Vagina (tissue), 2 donors: ENCODE measurements at regions not wholly inside any gene's neighbourhood (a gene's known extent, or its start where the extent isn't known, plus 50 kb on each side); places are given as distances from the start of the nearest gene placed in this dataset.

Experiments used
- DNase-seq, 2 donors: peaks; one replicate each; pipeline ENCODE4 v3.0.0-alpha.2; 2017; ENCODE audit errors: extremely low spot score in 2 of 2
- H3K27ac ChIP-seq: fragments of 200-600 bp; sonication (generic); one replicate; pipeline ENCODE4 v1.5.1; 2019
- H3K27me3 ChIP-seq: fragments of 200-600 bp; sonication (generic); one replicate; pipeline ENCODE4 v1.5.1; 2019
- H3K36me3 ChIP-seq, 2 donors: fragments of 200-600 bp; sonication (generic); one replicate each; pipeline ENCODE4 v1.5.1; 2017 to 2019
- H3K4me1 ChIP-seq: fragments of 200-600 bp; sonication (generic); one replicate; pipeline ENCODE4 v1.5.1; 2019
- H3K4me3 ChIP-seq, 2 donors: fragments of 200-600 bp; sonication (generic); 1 replicate in 1 of 2; 2 replicates in 1 of 2; pipeline ENCODE4 v1.5.1; 2016 to 2019
- H3K9me3 ChIP-seq: fragments of 200-600 bp; sonication (generic); one replicate; pipeline ENCODE4 v1.5.1; 2019
- POLR2A ChIP-seq, 2 donors: fragments of 450-650 bp; IDR thresholded peaks; one replicate each; pipeline ENCODE4 v1.6.1; 2017; ENCODE audit warnings: antibody characterized with exemption in 2 of 2, mild to moderate bottlenecking in 2 of 2, moderate library complexity in 2 of 2
- POLR2AphosphoS5 ChIP-seq, 2 donors: sonication (generic); formaldehyde crosslinking; IDR thresholded peaks; one replicate each; pipeline ENCODE4 v1.9.0; 2017; ENCODE audit warnings: antibody characterized with exemption in 2 of 2, mild to moderate bottlenecking in 2 of 2, low read depth in 1 of 2; ENCODE audit not compliant: insufficient read depth in 1 of 2
- intact Hi-C: fragments of 100-400 bp; cut with DNase I; formaldehyde crosslinking; loops from one replicate; pipeline ENCODE4 v1.15.1; 2023
- TF ChIP-seq, protein P1 (sequence below), 3 experiments: fragments of 450-650 bp in 2 of 3; fragments of 200-600 bp in 1 of 3; sonication (generic) in 1 of 3; IDR thresholded peaks; one replicate each; pipeline ENCODE4 v1.5.1; 2017 to 2019; ENCODE audit warnings: antibody characterized with exemption in 3 of 3, mild to moderate bottlenecking in 2 of 3, moderate library complexity in 2 of 3

DNA sequence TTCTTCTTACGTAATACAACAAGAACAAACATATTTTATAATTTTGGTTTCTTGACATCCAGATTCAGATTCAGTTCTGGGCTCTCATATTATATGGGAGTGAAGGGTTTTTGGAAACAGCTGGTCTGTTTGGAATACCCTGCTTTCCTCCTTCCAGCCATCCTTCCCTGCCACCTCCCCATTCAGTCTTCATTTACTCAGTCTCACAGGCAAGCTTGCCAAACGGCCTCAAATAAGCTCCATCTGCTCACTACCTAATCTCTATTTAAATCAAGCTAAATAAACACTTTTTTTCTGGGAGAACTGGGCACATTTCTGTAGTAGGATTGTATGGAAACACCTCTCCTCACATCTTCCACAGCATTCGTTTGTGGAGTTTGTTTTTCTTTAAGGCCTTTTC is 147.5 kb downstream of the RND3 start:
- no peak for TF ChIP-seq POLR2A (IDR thresholded peaks at IDR 0.05)
- TF ChIP-seq, protein P1, sequence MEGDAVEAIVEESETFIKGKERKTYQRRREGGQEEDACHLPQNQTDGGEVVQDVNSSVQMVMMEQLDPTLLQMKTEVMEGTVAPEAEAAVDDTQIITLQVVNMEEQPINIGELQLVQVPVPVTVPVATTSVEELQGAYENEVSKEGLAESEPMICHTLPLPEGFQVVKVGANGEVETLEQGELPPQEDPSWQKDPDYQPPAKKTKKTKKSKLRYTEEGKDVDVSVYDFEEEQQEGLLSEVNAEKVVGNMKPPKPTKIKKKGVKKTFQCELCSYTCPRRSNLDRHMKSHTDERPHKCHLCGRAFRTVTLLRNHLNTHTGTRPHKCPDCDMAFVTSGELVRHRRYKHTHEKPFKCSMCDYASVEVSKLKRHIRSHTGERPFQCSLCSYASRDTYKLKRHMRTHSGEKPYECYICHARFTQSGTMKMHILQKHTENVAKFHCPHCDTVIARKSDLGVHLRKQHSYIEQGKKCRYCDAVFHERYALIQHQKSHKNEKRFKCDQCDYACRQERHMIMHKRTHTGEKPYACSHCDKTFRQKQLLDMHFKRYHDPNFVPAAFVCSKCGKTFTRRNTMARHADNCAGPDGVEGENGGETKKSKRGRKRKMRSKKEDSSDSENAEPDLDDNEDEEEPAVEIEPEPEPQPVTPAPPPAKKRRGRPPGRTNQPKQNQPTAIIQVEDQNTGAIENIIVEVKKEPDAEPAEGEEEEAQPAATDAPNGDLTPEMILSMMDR (IDR thresholded peaks at IDR 0.05): no peak
- no peak for TF ChIP-seq POLR2AphosphoS5 (IDR thresholded peaks at IDR 0.05; ENCODE audit: insufficient read depth in 1 of 2, low read depth in 1 of 2)
- Histone ChIP-seq H3K36me3 (no peaks in the 10 kb centered on the region), H3K27me3 (no peaks in the 10 kb centered on the region), H3K27ac (peak overlapping the region; percentile 4), H3K4me1 (peaks cover 9% of the 10 kb centered on the region), H3K9me3 (no peaks in the 10 kb centered on the region), H3K4me3 (no peak overlapping the region)
- DNase-seq: no peak
- intact Hi-C loops: no loop called here

DNA sequence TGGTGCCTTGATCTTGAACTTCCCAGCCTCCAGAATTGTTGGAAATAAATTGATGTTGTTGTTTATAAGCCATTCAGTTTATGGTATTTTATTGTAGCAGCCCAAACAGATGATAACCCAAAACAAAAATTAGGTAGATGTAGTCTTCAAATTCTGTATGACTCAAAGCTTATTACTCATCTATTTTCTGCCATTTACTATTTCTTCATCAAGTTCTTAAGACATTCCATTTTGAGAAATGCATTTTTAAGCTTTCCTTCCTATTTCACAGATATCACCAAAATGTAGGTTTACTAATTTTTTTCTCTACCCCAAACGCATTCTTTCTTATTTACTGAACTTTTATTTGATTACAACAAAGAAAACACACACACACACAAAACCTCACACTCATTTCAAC is 148.2 kb downstream of the RND3 start:
- H3K36me3 ChIP-seq: no peaks in the 10 kb centered on the region
- DNase-seq: no peak
- H3K27ac ChIP-seq: peak overlapping the region; percentile 4
- TF ChIP-seq, protein P1 (IDR thresholded peaks at IDR 0.05): no peak
- TF ChIP-seq POLR2AphosphoS5 (IDR thresholded peaks at IDR 0.05; ENCODE audit: insufficient read depth in 1 of 2, low read depth in 1 of 2) (no peak), POLR2A (IDR thresholded peaks at IDR 0.05) (no peak)
- intact Hi-C loops: no loop called here
- H3K9me3 ChIP-seq: no peaks in the 10 kb centered on the region
- H3K4me1 ChIP-seq: peaks cover 9% of the 10 kb centered on the region
- no peak overlapping the region for H3K4me3 ChIP-seq
- no peaks in the 10 kb centered on the region for H3K27me3 ChIP-seq

DNA sequence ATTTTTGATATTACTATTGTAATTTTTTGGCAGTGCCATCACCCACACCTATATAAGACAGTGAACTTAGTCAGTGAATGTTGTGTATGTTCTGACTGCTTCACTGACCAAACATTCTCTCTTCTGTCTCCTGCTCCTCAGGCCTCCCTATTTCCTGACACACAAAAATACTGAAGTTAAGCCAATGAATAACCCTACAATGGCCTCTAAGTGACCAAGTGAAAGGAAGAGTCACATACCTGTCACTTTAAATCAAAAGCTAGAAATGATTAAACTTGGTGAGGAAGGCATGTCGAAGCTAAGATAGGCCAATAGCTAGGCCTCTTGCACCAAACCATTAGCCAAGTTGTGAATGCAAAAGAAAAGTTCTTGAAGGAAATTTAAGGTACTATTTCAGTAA is 151.9 kb downstream of the RND3 start:
- Histone ChIP-seq H3K9me3 (no peaks in the 10 kb centered on the region), H3K27ac (no peak overlapping the region), H3K36me3 (no peaks in the 10 kb centered on the region), H3K4me1 (peaks cover 7% of the 10 kb centered on the region), H3K4me3 (no peak overlapping the region), H3K27me3 (no peaks in the 10 kb centered on the region)
- no peak for DNase-seq
- TF ChIP-seq, protein P1 (IDR thresholded peaks at IDR 0.05): no peak
- TF ChIP-seq POLR2A (IDR thresholded peaks at IDR 0.05) (no peak), POLR2AphosphoS5 (IDR thresholded peaks at IDR 0.05; ENCODE audit: insufficient read depth in 1 of 2, low read depth in 1 of 2) (no peak)
- intact Hi-C loops: no loop called here

DNA sequence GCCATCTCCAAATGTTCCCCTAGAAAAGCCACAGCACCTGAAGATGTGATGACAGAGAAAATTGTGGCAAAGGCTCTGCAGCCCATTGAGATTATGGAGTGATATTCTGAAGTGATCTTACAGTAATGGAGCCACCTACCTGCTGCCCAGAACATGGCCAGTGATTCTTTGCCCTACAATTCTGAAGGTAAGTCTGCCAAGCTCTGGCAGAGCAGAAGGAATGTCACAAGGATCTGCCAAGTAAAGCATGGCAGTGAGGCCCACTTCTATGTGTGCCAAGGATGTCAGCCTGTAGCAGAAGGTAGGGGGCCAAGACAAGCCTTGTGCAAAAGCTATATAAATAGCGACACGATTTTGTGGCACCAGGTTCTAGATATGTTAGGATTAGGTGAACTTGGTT is 155.1 kb downstream of the RND3 start:
- no peaks in the 10 kb centered on the region for H3K4me1 ChIP-seq
- no peaks in the 10 kb centered on the region for H3K9me3 ChIP-seq
- TF ChIP-seq, protein P1 (IDR thresholded peaks at IDR 0.05): no peak
- TF ChIP-seq POLR2AphosphoS5 (IDR thresholded peaks at IDR 0.05; ENCODE audit: insufficient read depth in 1 of 2, low read depth in 1 of 2) (no peak), POLR2A (IDR thresholded peaks at IDR 0.05) (no peak)
- intact Hi-C loops: no loop called here
- no peaks in the 10 kb centered on the region for H3K27me3 ChIP-seq
- DNase-seq: no peak
- no peaks in the 10 kb centered on the region for H3K36me3 ChIP-seq
- no peak overlapping the region for H3K4me3 ChIP-seq
- no peak overlapping the region for H3K27ac ChIP-seq

DNA sequence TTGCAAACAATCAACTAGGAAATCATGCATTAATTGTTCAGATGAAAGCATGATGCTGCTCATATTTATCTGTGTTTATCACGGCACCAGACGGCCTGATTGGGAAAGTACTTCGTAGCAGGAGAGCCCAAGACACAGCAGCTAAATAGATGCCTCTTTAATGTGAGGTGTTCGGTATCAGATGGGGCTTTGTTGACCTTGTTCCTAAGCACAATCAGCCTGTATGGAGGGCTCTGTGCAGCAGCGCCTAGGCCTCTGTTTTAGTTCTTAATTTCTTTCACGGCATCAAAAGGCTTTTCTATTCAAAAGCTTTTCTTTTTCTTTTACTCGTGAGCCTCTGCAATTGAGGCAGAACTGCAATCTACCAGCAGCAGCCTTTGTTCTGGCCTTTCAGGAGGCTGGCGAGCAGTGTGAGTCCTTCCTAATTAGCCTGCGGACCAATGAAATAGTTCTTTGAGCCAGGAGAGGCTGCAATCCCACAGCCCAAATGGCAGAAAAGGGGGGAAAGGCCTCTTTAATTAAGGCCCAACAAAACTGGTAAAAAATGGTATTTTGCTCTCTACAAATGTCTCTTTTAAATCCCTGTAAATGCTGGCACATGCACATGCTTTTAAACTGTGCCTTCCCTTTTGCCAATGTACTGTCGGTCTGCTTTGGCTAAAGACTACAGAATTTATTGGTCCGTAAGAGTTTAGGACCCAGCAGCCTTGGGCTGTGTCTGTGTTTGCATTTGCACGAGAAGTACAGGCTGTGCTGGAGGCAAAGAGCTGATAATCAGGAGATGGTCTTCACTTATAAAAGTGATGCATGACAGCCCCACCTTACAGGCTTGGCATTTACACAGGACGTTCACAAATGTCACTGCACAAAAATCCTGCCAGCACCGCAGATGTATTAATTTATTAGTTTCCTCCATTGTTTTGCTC is 159.6 kb downstream of the RND3 start:
- H3K4me3 ChIP-seq: peak overlapping the region in 1 of 2 donors; percentile 3
- intact Hi-C loops: no loop called here
- TF ChIP-seq POLR2A (IDR thresholded peaks at IDR 0.05) (no peak), POLR2AphosphoS5 (IDR thresholded peaks at IDR 0.05; ENCODE audit: insufficient read depth in 1 of 2, low read depth in 1 of 2) (no peak)
- TF ChIP-seq, protein P1 (IDR thresholded peaks at IDR 0.05): no peak
- H3K4me1 ChIP-seq: no peaks in the 10 kb centered on the region
- no peaks in the 10 kb centered on the region for H3K27me3 ChIP-seq
- H3K9me3 ChIP-seq: no peaks in the 10 kb centered on the region
- no peak for DNase-seq
- H3K36me3 ChIP-seq: no peaks in the 10 kb centered on the region
- H3K27ac ChIP-seq: no peak overlapping the region
